HG03432 (cell line): ENCODE measurements at regions not wholly inside any gene's neighbourhood (a gene's known extent, or its start where the extent isn't known, plus 50 kb on each side); places are given as distances from the start of the nearest gene placed in this dataset.

Source experiments
- ATAC-seq: cut with Tn5 transposase; IDR thresholded peaks from one replicate; pipeline ENCODE4 v1.9.1; 2021; ENCODE audit warnings: mild to moderate bottlenecking, moderate library complexity; ENCODE audit not compliant: unreplicated experiment

- no peak for ATAC-seq
These were observed 54.0 kb upstream of the MGMT start for GRCh38 chr10:129413024-129413423.

DNA sequence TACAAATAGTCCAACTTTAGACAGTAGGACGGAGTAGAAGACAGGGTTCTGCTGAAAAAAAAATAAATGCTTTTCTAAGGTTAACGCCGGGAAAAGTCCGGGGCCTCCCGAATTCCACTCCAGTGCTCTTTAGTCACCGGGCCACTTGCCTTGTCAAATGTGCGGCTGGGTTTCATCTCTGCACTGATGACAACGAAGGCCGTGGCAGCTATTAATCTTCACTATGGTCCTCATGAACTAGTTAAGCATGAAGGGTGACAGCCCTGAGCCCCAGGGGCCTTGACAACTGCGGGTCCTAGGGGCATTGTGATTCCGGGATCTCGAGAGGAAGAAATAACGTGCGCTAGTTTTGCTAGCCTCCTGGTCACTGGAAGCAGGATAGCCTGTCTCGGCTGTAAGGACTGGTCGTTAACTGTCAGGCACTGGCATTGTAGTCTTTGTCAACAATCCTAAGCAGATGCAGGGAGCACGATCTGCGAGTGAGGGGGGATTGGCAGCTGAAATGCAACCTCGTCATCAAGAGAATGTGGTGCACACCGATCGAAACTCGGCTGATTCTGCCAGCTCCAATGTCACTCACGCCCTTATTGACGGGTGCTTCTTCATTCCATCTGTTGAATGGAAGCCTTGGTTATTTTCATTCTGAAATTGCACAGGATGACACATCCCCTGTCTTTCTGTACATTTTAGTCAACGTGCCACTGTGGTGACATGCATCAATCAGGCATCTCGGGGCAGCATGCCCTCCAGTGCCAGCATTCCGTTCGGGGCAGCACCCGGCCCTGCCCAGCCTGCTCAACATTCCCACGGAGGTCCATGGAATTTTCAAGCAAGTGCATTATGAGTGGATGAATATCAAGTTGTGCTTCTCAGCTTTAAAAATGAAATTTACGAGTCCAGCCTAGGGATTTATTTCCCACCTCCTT is 51.6 kb upstream of the MGMT start:
- no peak for ATAC-seq

- no peak for ATAC-seq
These were observed 50.9 kb upstream of the MGMT start for GRCh38 chr10:129416155-129416554.

- ATAC-seq = no peak
These were observed 49.9 kb upstream of the MGMT start for GRCh38 chr10:129416956-129417765.
